IMR-90 (cell line): ENCODE measurements at regions not wholly inside any gene's neighbourhood (a gene's known extent, or its start where the extent isn't known, plus 50 kb on each side); places are given as distances from the start of the nearest gene placed in this dataset.
A peak's percentile ranks its signal among the peaks of the same experiment; 100 is the strongest.

Experiments
- ATAC-seq: fragments of 200-7000 bp; cut with Tn5 transposase; 2 replicates; pipeline ENCODE4 v1.9.1; 2020; ENCODE audit warnings: low read depth, mild to moderate bottlenecking, moderate library complexity
- BruUV-seq: library from RNA; stranded (reverse); fragments of 400-500 nt; replicated peaks from 2 replicates; lab custom pipeline; 2021; lab: Mats Ljungman, UMichigan
- CTCF ChIA-PET: fragments of 300-600 bp; formaldehyde crosslinking; extraction: SDS; loops from one replicate; lab custom pipeline; 2021; ENCODE audit warnings: antibody characterized with exemption; lab: Yijun Ruan, JAX
- POLR2A ChIA-PET: fragments of 300-600 bp; sonication (Branson Sonifier 250); formaldehyde crosslinking; loops from one replicate; lab custom pipeline; 2022; ENCODE audit warnings: antibody characterized with exemption; ENCODE audit not compliant: unreplicated experiment; lab: Charles Lee
- DNase-seq: peaks from one replicate; pipeline ENCODE4 v3.0.0; 2013
- H2AFZ ChIP-seq: replicated peaks from 2 replicates; pipeline ENCODE3; 2013; ENCODE audit warnings: low read length, mild to moderate bottlenecking; ENCODE audit not compliant: poor library complexity
- H2AK5ac ChIP-seq: 2 replicates; pipeline ENCODE4 v1.6.1; 2013; ENCODE audit warnings: low read depth, low read length, inconsistent platforms
- H2AK9ac ChIP-seq: replicated peaks from 2 replicates; pipeline ENCODE3; 2013; ENCODE audit warnings: mild to moderate bottlenecking, low read depth, low read length, moderate library complexity; ENCODE audit not compliant: poor library complexity
- H2BK120ac ChIP-seq: 2 replicates; pipeline ENCODE4 v1.6.1; 2013; ENCODE audit warnings: low read depth, low read length, inconsistent platforms
- H2BK15ac ChIP-seq: 3 replicates; pipeline ENCODE4 v1.6.1; 2013; ENCODE audit warnings: low read depth, low read length, inconsistent platforms
- H2BK20ac ChIP-seq: 2 replicates; pipeline ENCODE4 v1.6.1; 2013; ENCODE audit warnings: low read depth, mild to moderate bottlenecking, inconsistent platforms, low read length, moderate library complexity
- H2BK5ac ChIP-seq: 2 replicates; pipeline ENCODE4 v1.6.1; 2013; ENCODE audit warnings: mild to moderate bottlenecking, low read depth, low read length, inconsistent platforms; ENCODE audit not compliant: poor library complexity, severe bottlenecking
- H3K14ac ChIP-seq: replicated peaks from 2 replicates; pipeline ENCODE4 v1.6.1; 2013; ENCODE audit warnings: low read depth, low read length, inconsistent platforms
- H3K18ac ChIP-seq: 2 replicates; pipeline ENCODE4 v1.6.1; 2013; ENCODE audit warnings: low read depth, low read length, control low read depth
- H3K23ac ChIP-seq: 2 replicates; pipeline ENCODE4 v1.6.1; 2013; ENCODE audit warnings: low read depth, low read length, inconsistent platforms
- H3K27ac ChIP-seq: 2 replicates; pipeline ENCODE4 v1.5.1; 2013; ENCODE audit warnings: mild to moderate bottlenecking, control low read depth, low read length; ENCODE audit not compliant: insufficient read depth
- H3K27me3 ChIP-seq: 2 replicates; pipeline ENCODE4 v1.6.1; 2013; ENCODE audit warnings: low read length; ENCODE audit not compliant: control insufficient read depth, insufficient read depth
- H3K36me3 ChIP-seq: 2 replicates; pipeline ENCODE4 v1.6.1; 2013; ENCODE audit warnings: low read length, mixed read lengths; ENCODE audit not compliant: control insufficient read depth, insufficient read depth
- H3K4ac ChIP-seq: 2 replicates; pipeline ENCODE4 v1.6.1; 2013; ENCODE audit warnings: low read depth, low read length, inconsistent platforms
- H3K4me1 ChIP-seq: 2 replicates; pipeline ENCODE4 v1.6.1; 2013; ENCODE audit warnings: low read length, mixed read lengths; ENCODE audit not compliant: control insufficient read depth, insufficient read depth
- H3K4me2 ChIP-seq: 2 replicates; pipeline ENCODE4 v1.6.1; 2013; ENCODE audit warnings: low read depth, mild to moderate bottlenecking, control low read depth, low read length, moderate library complexity
- H3K4me3 ChIP-seq: 2 replicates; pipeline ENCODE4 v1.5.1; 2013; ENCODE audit warnings: low read depth, mild to moderate bottlenecking, control low read depth, low read length, moderate library complexity; ENCODE audit not compliant: insufficient read depth
- H3K56ac ChIP-seq: 2 replicates; pipeline ENCODE4 v1.6.1; 2013; ENCODE audit warnings: low read length, inconsistent platforms; ENCODE audit not compliant: insufficient read depth; ENCODE audit errors: extremely low read depth
- H3K79me1 ChIP-seq, 2 experiments: 2 replicates each; pipeline ENCODE4 v1.6.1; 2013; ENCODE audit warnings: low read length in 2 of 2, inconsistent platforms in 1 of 2, low read depth in 1 of 2
- H3K9ac ChIP-seq: 2 replicates; pipeline ENCODE4 v1.6.1; 2013; ENCODE audit warnings: low read depth, low read length, control low read depth
- H3K9me1 ChIP-seq: 2 replicates; pipeline ENCODE4 v1.6.1; 2013; ENCODE audit warnings: low read length, inconsistent platforms; ENCODE audit not compliant: insufficient read depth
- H3K9me3 ChIP-seq: 2 replicates; pipeline ENCODE4 v1.6.1; 2013; ENCODE audit warnings: low read length; ENCODE audit not compliant: control insufficient read depth, insufficient read depth
- H4K20me1 ChIP-seq: 2 replicates; pipeline ENCODE4 v1.6.1; 2013; ENCODE audit warnings: low read length, inconsistent platforms; ENCODE audit not compliant: insufficient read depth
- H4K5ac ChIP-seq: 2 replicates; pipeline ENCODE4 v1.6.1; 2013; ENCODE audit warnings: mild to moderate bottlenecking, low read depth, low read length, control low read depth
- H4K8ac ChIP-seq, 2 experiments: 2 replicates each; pipeline ENCODE4 v1.6.1; 2013; ENCODE audit warnings: low read depth in 2 of 2, low read length in 2 of 2, control low read depth in 1 of 2, inconsistent platforms in 1 of 2
- H4K91ac ChIP-seq: 2 replicates; pipeline ENCODE4 v1.6.1; 2013; ENCODE audit warnings: low read depth, low read length, inconsistent platforms; ENCODE audit not compliant: insufficient read depth
- BHLHE40 ChIP-seq: fragments of 150-350 bp; IDR thresholded peaks from 2 replicates; pipeline ENCODE4 v1.6.1; 2016; ENCODE audit warnings: mild to moderate bottlenecking, low read depth, low read length
- CEBPB ChIP-seq: IDR thresholded peaks from 2 replicates; pipeline ENCODE4 v1.6.1; 2012; ENCODE audit warnings: low read depth, low read length, improper control_type of control experiment
- CHD1 ChIP-seq: IDR thresholded peaks from 2 replicates; pipeline ENCODE4 v1.6.1; 2012; ENCODE audit warnings: low read depth, low read length, improper control_type of control experiment
- CTCF ChIP-seq: conservative IDR thresholded peaks from 2 replicates; pipeline ENCODE4 v1.5.1; 2012; ENCODE audit warnings: mild to moderate bottlenecking, low read depth, low read length, improper control_type of control experiment
- ELK1 ChIP-seq: fragments of 150-350 bp; IDR thresholded peaks from 2 replicates; pipeline ENCODE4 v1.6.1; 2016; ENCODE audit warnings: low read depth, mild to moderate bottlenecking, low read length, moderate library complexity, borderline replicate concordance
- MAFK ChIP-seq: IDR thresholded peaks from 2 replicates; pipeline ENCODE4 v1.6.1; 2012; ENCODE audit warnings: low read depth, low read length, improper control_type of control experiment
- MAZ ChIP-seq: IDR thresholded peaks from 2 replicates; pipeline ENCODE4 v1.6.1; 2012; ENCODE audit warnings: low read depth, mild to moderate bottlenecking, low read length, improper control_type of control experiment, moderate library complexity, borderline replicate concordance
- MXI1 ChIP-seq: IDR thresholded peaks from 2 replicates; pipeline ENCODE4 v1.6.1; 2012; ENCODE audit warnings: low read depth, mild to moderate bottlenecking, low read length, moderate library complexity, borderline replicate concordance
- POLR2A ChIP-seq: IDR thresholded peaks from 2 replicates; pipeline ENCODE4 v1.6.1; 2012; ENCODE audit warnings: mild to moderate bottlenecking, low read depth, low read length
- RAD21 ChIP-seq: IDR thresholded peaks from 2 replicates; pipeline ENCODE4 v1.6.1; 2012; ENCODE audit warnings: low read length, improper control_type of control experiment
- RCOR1 ChIP-seq: IDR thresholded peaks from 2 replicates; pipeline ENCODE4 v1.6.1; 2012; ENCODE audit warnings: mild to moderate bottlenecking, low read length, improper control_type of control experiment; ENCODE audit not compliant: insufficient replicate concordance
- RFX5 ChIP-seq: IDR thresholded peaks from 2 replicates; pipeline ENCODE4 v1.8.0; 2012; ENCODE audit warnings: low read depth, mild to moderate bottlenecking, low read length, moderate library complexity
- SMC3 ChIP-seq: fragments of 150-350 bp; IDR thresholded peaks from 2 replicates; pipeline ENCODE4 v1.6.1; 2016; ENCODE audit warnings: low read depth, mild to moderate bottlenecking, antibody characterized with exemption, low read length, moderate library complexity
- USF2 ChIP-seq: fragments of 150-350 bp; IDR thresholded peaks from 2 replicates; pipeline ENCODE4 v1.6.1; 2017; ENCODE audit warnings: mild to moderate bottlenecking, antibody characterized with exemption, low read length, low read depth
- WGBS, 2 experiments: methylation state at CpG; one replicate each; pipeline versions ENCODE4 v1.1.5 to v1.1.7; 2013; ENCODE audit warnings: missing lambda C conversion rate in 2 of 2; ENCODE audit not compliant: insufficient read length in 1 of 2; ENCODE audit errors: extremely low coverage in 2 of 2; 5-methylcytosine and 5-hydroxymethylcytosine counted together
- dilution Hi-C: fragments of 300-500 bp; cut with HindIII; formaldehyde crosslinking; loops from one replicate; pipeline ENCODE4 v1.14.3; 2018; ENCODE audit warnings: low sequenced_read_pairs; ENCODE audit not compliant: unreplicated experiment
- in situ Hi-C: fragments of 300-500 bp; cut with MboI; formaldehyde crosslinking; loops from 3 replicates; pipeline ENCODE4 v1.14.3; 2019; ENCODE audit warnings: low sequenced_read_pairs, inconsistent platforms, mixed read lengths
- intact Hi-C: fragments of 100-400 bp; cut with micrococcal nuclease; formaldehyde crosslinking; loops from 2 replicates; pipeline ENCODE4 v1.10.0; 2022

GRCh38 chr2:12929758-12930157 lies 213.0 kb downstream of the TRIB2 start:
- ChIA-PET POLR2A (no interaction called here), CTCF (interaction anchor here (0.7 to 4.7 kb wide), 4 partner anchors 10 to 209 kb away, joined by 3 to 28 read pairs (median 3); no protein-coding TSS in a partner anchor)
- H4K5ac ChIP-seq, result peak overlapping the region; percentile 10; the same call in 1 of the 2 replicates
- H3K14ac ChIP-seq, result 0 out of 2 replicates have a peak overlapping the region, but pooled peaks have one; percentile 16
- no peak for DNase-seq
- dilution Hi-C loops (no loop called here), intact Hi-C loops (loop anchor here (5.0 kb wide), 2 partner anchors 472 to 512 kb away; no protein-coding TSS in a partner anchor), in situ Hi-C loops (loop anchor here (10.0 kb wide), 2 partner anchors 195 to 1095 kb away; no protein-coding TSS in a partner anchor)
- H3K79me1 ChIP-seq, result no peaks in the 10 kb centered on the region
- H2AFZ ChIP-seq, result no peak overlapping the region
- no peak overlapping the region for H3K23ac ChIP-seq
- H2BK5ac ChIP-seq, result no peak overlapping the region
- H3K18ac ChIP-seq, result no peak overlapping the region
- no peaks in the 10 kb centered on the region; the same call in 1 of the 2 replicates for H3K9me1 ChIP-seq
- H3K27ac ChIP-seq, result no peak overlapping the region
- H3K4me1 ChIP-seq, result peaks cover 10% of the 10 kb centered on the region
- H2AK9ac ChIP-seq, result peak overlapping the region; percentile 55
- TF ChIP-seq ELK1 (no peak), MAFK (no peak), SMC3 (no peak), RCOR1 (no peak), USF2 (no peak), RAD21 (no peak), CHD1 (no peak), MXI1 (no peak), MAZ (no peak), POLR2A (no peak), CEBPB (no peak), BHLHE40 (no peak), RFX5 (no peak), CTCF (no peak)
- peak overlapping the region; percentile 28; the same call in 1 of the 2 replicates for H3K4ac ChIP-seq
- peak overlapping the region in 1 of 2 experiments; percentile 31; a peak in 1 of 4 replicates for H4K8ac ChIP-seq
- no CpG with 5 or more reads among the region's 3 CpGs for WGBS, 2 experiments
- 0 out of 2 replicates have a peak overlapping the region, but pooled peaks have one; percentile 29 for H2BK20ac ChIP-seq
- no peak for ATAC-seq
- no peak overlapping the region; the same call in 1 of the 2 replicates for H3K56ac ChIP-seq
- H2BK120ac ChIP-seq, result peak overlapping the region; percentile 48
- BruUV-seq, result no TSS peak
- H4K91ac ChIP-seq, result peak overlapping the region; percentile 16; the same call in 1 of the 2 replicates
- H2AK5ac ChIP-seq, result peak overlapping the region; percentile 65
- 0 out of 3 replicates have a peak overlapping the region, but pooled peaks have one; percentile 36 for H2BK15ac ChIP-seq
- H3K9me3 ChIP-seq, result no peaks in the 10 kb centered on the region
- no peaks in the 10 kb centered on the region for H3K27me3 ChIP-seq
- H3K36me3 ChIP-seq, result no peaks in the 10 kb centered on the region
- no peaks in the 10 kb centered on the region for H4K20me1 ChIP-seq
- no peak overlapping the region for H3K4me3 ChIP-seq
- H3K4me2 ChIP-seq, result no peak overlapping the region
- no peak overlapping the region for H3K9ac ChIP-seq
